HG02840 (cell line): ENCODE measurements at regions not wholly inside any gene's neighbourhood (a gene's known extent, or its start where the extent isn't known, plus 50 kb on each side); places are given as distances from the start of the nearest gene placed in this dataset.

Experiments used
- ATAC-seq: cut with Tn5 transposase; IDR thresholded peaks from one replicate; pipeline ENCODE4 v1.9.1; 2021; ENCODE audit warnings: mild to moderate bottlenecking, moderate library complexity, moderate number of reproducible peaks; ENCODE audit not compliant: unreplicated experiment, low FRiP score

DNA sequence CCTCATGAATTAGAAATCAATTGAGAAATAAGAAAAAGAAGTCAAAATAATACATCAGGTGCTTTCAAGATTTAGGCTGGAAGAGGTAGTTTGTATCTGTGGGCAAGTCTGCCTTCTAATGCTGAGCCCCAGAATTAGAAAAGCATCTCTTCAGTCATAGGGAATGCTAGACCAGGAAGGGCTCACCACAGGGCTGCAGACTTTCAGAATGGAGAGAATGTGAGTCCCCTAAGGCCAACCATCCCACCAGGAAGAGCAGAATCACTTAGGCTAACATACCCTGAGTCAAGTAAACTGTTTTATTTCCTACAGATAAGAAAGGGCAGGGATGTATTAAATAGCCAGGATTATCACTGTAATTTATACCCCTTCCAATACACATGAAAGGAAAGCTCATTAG, 510.2 kb downstream of the RNF144B start:
- ATAC-seq = no peak

DNA sequence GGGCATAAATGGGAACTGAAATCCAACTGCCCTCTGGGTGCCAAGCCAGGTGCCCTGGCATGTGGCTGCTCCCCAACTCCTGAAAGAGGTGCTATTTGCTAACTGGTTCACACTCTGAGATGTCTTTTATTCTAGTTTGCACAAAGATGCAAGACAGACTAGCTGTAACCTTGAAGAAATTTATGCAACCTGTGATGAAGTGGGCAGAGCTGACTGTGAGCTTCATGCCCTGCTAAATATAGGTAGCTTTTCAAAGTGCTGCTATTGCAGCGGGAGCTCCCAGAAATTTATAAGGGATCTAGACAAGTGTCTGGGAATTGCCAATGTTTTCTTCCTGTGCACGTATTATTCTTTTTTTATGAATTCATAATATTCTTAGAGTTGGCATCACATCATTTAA, 517.5 kb downstream of the RNF144B start:
- ATAC-seq = no peak

DNA sequence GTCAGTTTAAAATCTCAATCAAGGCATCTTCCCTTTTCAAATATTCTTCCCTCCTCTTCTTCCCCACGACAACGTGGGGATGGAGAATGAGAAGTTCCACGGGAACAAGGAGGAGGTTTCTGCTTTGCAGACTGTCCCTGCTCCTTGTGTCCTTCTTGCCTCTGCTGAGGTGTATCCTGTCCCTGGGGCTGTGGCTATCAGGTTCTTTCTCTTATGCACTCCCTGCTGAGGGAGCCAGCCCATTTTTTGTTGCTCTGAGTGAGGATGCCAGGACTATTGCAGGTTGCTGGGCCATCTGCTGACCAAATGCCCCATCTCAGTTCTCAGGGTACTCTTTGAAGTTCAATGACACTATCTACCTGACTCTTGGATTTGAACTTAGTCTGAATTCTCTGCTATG, 533.6 kb downstream of the RNF144B start:
- ATAC-seq = no peak

DNA sequence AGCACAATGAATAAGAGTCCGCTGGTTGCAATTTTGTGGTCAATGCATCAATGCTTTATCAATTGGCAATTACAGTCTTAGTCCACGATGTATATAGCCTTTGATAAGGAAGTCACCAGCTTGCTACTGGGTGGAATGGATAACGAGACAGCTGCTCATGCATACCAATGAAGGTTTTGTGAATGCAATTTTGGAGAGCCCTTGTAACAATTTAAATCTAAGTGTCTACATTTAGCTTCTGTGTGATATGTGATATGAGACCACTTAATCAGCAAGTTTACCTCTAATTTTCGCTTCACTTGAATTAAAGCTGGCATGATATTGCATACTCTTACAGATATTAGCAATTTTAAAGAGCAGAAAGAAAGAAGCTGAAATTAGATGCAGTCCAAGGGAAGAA, 543.9 kb downstream of the RNF144B start:
- ATAC-seq = no peak

GRCh38 chr6:18958146-18958545, 571.0 kb downstream of the RNF144B start:
- no peak for ATAC-seq

GRCh38 chr6:18961566-18961965, 574.4 kb downstream of the RNF144B start:
- no peak for ATAC-seq

- ATAC-seq = no peak
Measured at GRCh38 chr6:18962361-18962905, 575.3 kb downstream of the RNF144B start.

- ATAC-seq = no peak
Measured at GRCh38 chr6:18963439-18963838, 576.3 kb downstream of the RNF144B start.

GRCh38 chr6:18973251-18973650, 586.1 kb downstream of the RNF144B start:
- ATAC-seq = no peak

DNA sequence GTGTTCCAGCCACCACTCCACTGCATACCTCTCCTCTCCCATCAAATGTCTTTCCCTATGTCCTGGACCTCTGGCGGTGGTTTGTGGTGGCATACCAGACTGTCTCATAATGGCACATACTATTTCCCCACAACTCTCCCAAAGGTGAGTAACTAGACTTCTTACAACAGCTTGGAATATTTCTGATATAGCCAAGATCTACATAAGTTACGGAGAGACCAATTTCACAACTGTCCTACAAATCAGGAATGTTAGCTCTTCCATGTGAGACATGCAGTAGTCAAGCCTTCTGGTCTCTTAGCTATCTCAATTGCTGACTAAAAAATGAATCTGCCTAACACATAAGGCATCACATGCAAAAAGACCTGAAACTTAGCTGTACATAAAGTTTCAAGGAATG, 588.9 kb downstream of the RNF144B start:
- no peak for ATAC-seq

DNA sequence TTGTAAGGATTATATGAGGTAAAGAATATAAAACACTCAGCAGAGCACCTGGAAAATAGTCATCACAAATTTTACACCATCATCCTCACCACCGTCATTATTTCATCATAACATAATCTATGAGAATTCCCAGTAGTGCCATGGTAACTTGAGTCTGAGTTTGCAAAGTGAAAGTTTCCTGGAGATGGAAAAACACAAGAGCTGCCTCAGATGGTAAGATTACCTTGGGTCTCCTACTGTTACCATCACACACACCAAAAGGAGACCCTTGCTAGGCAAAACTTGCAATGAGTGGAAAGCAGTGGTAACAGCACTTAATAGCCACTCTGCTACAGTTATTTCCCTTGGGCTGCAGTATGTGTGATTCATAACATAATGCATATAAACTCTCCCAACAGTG, 589.8 kb downstream of the RNF144B start:
- no peak for ATAC-seq

GRCh38 chr6:18978337-18979128, 591.4 kb downstream of the RNF144B start:
- ATAC-seq = no peak

DNA sequence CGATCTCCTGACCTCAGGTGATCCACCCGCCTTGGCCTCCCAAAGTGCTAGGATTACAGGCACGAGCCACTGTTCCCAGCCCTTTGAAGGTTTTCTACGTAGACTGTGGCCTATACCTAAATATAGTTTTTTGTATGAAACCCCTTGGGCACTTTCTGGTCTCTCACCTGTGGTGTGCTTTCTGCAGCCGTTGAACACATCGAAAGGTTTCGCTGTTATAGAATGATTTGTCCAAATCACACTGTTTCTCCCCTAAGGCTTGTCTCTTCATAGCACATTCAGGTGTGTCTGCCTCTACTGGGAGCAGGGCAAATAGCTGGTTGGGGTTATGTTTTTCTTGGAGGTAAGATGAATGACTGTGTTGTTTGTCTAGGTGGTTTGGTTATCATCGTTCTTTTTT, 597.9 kb downstream of the RNF144B start:
- ATAC-seq = no peak

DNA sequence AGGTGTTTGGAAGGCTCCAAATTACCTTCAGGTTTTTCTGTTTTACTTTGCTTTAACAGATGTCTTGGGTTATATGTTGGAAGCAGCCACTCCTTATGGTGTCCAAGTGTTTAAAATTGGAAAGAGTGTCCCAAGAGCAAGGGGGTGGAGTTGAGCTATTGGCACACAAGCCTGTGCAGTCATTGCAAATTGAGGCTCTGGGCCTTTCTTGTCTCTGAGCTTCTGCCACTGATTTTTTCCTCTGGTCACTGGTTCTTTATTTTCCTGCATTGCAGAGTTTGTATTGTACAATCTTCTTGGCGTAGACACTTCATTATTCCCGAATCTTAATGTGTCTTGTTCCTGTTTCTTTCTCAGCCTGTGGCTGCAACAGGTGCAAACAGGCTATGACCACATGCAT, 598.8 kb downstream of the RNF144B start:
- ATAC-seq = no peak

GRCh38 chr6:18988636-18989035, 601.5 kb downstream of the RNF144B start:
- ATAC-seq = no peak

DNA sequence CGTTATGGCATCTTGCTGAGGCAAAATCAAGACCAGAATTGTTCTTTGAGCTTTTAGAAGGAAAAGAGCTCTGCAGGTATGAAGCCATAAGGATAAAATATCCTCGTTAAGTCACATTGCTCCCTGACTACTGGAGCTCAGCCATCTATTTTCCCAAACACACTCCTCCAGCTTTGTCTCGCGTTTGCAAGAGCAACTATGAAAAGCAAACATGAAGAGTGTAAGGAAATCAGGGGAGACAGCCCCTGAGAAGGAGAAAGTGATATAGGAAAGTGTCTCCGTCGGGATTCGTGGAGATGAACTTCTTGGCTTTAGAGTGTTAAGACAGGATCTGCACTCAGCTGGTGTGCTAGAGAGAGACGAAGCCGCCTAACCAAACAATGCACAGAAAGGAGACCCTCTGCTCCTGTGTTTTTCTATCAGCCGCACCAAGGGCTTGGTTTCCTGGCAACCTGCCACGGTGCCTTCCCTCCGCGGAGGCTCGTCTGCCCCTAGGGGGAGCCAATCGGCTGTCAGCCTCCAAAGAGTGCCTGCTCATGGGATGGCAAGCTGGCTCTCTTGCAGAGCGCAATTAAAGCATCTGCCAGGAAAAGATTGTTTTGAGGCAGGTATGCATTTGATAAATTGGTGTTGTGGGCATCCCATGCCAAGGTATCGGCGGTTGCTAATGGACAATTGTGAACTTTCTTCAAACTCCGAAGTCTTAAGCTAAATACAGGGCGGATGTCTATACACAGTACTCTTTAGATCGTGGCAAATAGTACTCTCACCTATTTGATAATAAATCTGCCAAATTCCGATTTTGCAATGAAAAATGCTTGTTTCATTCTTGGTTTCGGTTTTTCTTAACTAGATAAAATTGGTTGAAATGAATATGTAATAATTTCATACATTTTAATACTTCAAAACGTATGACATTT, 603.2 kb downstream of the RNF144B start:
- no peak for ATAC-seq

GRCh38 chr6:18997375-18997826, 610.3 kb downstream of the RNF144B start:
- peak; percentile 66 for ATAC-seq

GRCh38 chr6:19002976-19003560, 615.9 kb downstream of the RNF144B start:
- no peak for ATAC-seq

DNA sequence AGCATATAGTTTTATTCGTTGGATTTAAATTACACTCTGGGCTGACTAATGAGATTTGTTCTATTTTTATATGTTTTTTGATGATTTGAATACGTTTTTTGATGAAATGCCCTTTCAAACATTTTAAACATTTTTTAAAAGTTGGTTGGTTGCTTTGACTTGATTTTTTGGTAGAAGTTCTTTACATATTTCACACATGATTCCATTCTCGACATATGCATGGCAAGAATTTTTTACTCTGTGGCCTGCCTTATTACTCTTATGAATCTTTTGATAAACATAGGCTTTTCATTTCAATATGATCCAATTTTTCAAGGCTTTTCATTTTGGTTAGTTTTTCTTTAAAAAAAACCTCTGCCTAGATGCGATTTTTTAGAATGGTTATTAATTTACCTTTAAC, 617.0 kb downstream of the RNF144B start:
- ATAC-seq = no peak

- no peak for ATAC-seq
Measured at GRCh38 chr6:19009769-19010168, 622.6 kb downstream of the RNF144B start.
